Nephron progenitor cell (in vitro differentiated cells): ENCODE measurements at regions not wholly inside any gene's neighbourhood (a gene's known extent, or its start where the extent isn't known, plus 50 kb on each side); places are given as distances from the start of the nearest gene placed in this dataset.

Source experiments
- DNase-seq: peaks from one replicate; pipeline ENCODE4 v3.0.0; 2021
- H3K27ac Mint-ChIP-seq: 2 replicates; pipeline ENCODE4 v1.8.0; 2021; ENCODE audit warnings: mild to moderate bottlenecking, moderate library complexity, mixed read lengths
- H3K27me3 Mint-ChIP-seq: 2 replicates; pipeline ENCODE4 v1.8.0; 2021; ENCODE audit warnings: mild to moderate bottlenecking, low read depth, mixed read lengths; ENCODE audit not compliant: poor library complexity
- H3K36me3 Mint-ChIP-seq: 2 replicates; pipeline ENCODE4 v1.8.0; 2021; ENCODE audit warnings: low read depth, mixed read lengths
- H3K4me1 Mint-ChIP-seq: 2 replicates; pipeline ENCODE4 v1.8.0; 2021; ENCODE audit warnings: mixed read lengths
- H3K4me3 Mint-ChIP-seq: 2 replicates; pipeline ENCODE4 v1.8.0; 2021; ENCODE audit warnings: mild to moderate bottlenecking, moderate library complexity, mixed read lengths
- H3K9me3 Mint-ChIP-seq: 2 replicates; pipeline ENCODE4 v1.8.0; 2021; ENCODE audit warnings: mild to moderate bottlenecking, moderate library complexity, mixed read lengths
- TF ChIP-seq, protein P1 (sequence below): fragments of 200-600 bp; sonication (generic); IDR thresholded peaks from 2 replicates; pipeline ENCODE4 v1.5.0; 2021; ENCODE audit warnings: antibody characterized with exemption

DNA sequence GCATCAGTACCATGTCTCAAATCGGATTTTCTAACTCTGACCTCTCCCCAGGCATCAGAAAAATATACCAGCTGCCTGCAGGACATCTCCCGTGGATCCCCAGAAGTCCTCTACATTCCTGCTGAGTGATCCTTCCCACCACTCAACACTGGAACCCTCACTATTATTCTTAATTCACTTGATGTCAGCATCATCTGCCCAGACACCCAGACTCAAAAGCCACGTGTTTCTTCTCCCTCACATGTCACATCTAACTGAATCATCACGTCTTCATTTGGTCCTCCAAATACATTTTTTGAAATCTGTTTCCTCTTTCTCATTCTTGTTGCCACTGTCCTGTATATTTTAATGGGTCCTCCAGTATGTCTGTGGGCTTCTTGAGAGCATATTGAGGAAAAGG, 218.6 kb downstream of the HRH4 start:
- no peak overlapping the region for H3K27ac Mint-ChIP-seq
- no peak for DNase-seq
- H3K4me3 Mint-ChIP-seq: no peak overlapping the region
- no peaks in the 10 kb centered on the region for H3K36me3 Mint-ChIP-seq
- TF ChIP-seq, protein P1, sequence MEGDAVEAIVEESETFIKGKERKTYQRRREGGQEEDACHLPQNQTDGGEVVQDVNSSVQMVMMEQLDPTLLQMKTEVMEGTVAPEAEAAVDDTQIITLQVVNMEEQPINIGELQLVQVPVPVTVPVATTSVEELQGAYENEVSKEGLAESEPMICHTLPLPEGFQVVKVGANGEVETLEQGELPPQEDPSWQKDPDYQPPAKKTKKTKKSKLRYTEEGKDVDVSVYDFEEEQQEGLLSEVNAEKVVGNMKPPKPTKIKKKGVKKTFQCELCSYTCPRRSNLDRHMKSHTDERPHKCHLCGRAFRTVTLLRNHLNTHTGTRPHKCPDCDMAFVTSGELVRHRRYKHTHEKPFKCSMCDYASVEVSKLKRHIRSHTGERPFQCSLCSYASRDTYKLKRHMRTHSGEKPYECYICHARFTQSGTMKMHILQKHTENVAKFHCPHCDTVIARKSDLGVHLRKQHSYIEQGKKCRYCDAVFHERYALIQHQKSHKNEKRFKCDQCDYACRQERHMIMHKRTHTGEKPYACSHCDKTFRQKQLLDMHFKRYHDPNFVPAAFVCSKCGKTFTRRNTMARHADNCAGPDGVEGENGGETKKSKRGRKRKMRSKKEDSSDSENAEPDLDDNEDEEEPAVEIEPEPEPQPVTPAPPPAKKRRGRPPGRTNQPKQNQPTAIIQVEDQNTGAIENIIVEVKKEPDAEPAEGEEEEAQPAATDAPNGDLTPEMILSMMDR: no peak
- H3K9me3 Mint-ChIP-seq: peaks cover 23% of the 10 kb centered on the region
- H3K27me3 Mint-ChIP-seq: peaks cover 45% of the 10 kb centered on the region
- H3K4me1 Mint-ChIP-seq: no peaks in the 10 kb centered on the region

DNA sequence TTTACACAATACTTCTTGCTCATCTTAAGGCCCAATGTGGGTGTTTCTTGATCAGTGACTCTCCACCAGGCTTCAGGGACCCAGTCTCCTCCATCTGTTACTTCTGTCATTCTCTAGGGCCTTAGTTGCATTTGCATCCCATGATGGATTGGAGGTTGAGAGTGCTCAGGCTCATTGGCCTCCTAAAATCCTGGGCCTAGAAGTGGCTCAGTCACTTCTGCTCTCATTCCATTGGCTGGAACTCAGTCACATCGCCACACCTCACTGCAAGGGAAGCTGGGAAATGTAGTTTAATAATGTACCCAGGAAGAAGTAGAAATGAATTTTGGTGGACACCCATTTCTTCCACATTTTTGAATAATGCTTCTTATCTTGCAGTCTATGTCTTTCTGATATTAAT, 223.5 kb downstream of the HRH4 start:
- peaks cover 21% of the 10 kb centered on the region for H3K27me3 Mint-ChIP-seq
- H3K36me3 Mint-ChIP-seq: no peaks in the 10 kb centered on the region
- no peaks in the 10 kb centered on the region for H3K4me1 Mint-ChIP-seq
- no peak for DNase-seq
- H3K27ac Mint-ChIP-seq: no peak overlapping the region
- H3K4me3 Mint-ChIP-seq: no peak overlapping the region
- H3K9me3 Mint-ChIP-seq: peaks cover 27% of the 10 kb centered on the region
- TF ChIP-seq, protein P1: no peak

DNA sequence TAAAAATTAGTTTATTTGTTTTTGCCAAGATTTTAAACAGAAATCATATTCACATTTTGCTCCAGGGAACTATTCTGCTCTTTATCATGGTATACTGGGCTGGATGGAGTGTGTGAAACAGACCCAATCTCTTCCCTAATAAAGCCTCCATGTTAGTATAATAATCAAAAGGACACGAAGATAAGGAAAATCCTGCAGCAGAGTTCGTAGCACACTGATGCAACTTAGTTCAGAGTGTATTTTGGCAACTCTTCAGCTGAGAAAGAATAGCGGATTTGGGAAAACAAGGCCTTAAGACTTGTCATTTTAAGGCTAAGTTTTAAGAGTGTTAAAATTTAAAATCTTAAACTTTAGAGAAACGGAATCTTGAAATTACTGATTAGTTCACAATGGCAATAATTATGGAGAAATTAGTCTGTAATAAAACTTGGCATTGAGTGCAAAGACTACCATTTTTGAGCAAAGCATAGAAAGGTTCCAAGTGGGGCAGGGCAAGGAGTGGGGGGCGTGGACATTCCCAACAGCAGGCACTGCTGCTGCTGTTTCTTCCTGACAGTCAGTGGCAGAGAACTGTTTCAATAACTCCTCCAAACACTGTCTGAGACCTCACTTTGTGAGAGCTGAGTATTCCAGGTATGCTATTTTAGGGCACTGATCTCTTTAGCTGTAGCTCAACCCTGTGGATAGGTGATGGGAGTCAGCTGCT, 225.0 kb downstream of the HRH4 start:
- TF ChIP-seq, protein P1: no peak
- H3K36me3 Mint-ChIP-seq: no peaks in the 10 kb centered on the region

DNA sequence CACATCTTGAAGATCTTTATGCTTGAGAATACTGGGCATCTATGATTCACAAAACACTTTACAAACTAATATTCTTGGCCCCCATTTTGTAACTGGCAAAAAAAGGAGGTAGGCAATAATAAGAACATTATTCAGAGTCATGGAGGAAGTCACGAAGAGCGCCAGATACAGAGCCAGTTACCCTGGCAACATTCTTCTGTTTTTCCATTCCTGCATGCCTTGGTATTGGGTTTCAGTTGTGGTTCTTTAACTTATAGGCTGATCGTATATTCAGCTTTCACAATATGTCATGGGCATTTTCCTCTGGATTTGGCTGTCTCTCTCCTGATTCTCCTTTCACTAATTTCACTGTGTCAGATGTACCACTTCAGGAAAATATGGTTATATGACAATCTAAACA, 234.7 kb downstream of the HRH4 start:
- Mint-ChIP-seq H3K4me3 (no peak overlapping the region), H3K27ac (peak overlapping the region; percentile 83), H3K27me3 (peaks cover 45% of the 10 kb centered on the region), H3K36me3 (peaks cover 29% of the 10 kb centered on the region), H3K4me1 (peaks cover 9% of the 10 kb centered on the region), H3K9me3 (peaks cover 49% of the 10 kb centered on the region)
- DNase-seq: no peak
- TF ChIP-seq, protein P1: no peak

More for the DNA sequence above, 225.0 kb downstream of the HRH4 start:
- H3K27me3 Mint-ChIP-seq: peaks cover 14% of the 10 kb centered on the region
- H3K4me1 Mint-ChIP-seq: no peaks in the 10 kb centered on the region
- no peak for DNase-seq
- H3K4me3 Mint-ChIP-seq: no peak overlapping the region
- no peak overlapping the region for H3K27ac Mint-ChIP-seq
- H3K9me3 Mint-ChIP-seq: peaks cover 27% of the 10 kb centered on the region

DNA sequence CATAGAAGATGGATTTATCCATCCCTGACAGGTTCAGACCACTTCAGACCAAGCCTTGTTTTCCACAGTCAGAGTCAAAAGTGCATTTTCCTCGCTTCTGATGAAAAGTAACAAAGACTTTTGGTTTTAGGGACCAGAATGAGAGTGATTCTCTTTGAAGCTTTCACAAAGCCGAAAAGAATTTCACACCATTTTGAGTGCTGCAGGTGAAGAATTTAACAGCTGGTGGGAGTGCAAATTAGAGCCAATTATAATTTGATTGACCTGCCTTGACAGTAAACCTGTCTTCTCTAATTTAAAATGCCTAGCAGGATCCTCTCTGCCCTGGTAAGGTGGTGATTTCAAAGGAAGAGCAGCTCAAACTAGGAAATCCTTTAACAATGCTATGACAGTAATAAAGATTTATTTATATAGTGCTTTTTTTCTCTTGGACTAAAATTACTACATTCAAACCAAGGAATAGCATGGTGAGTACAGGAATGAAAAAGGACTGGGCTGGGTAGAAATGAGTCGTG, 241.6 kb downstream of the HRH4 start:
- Mint-ChIP-seq H3K27ac (no peak overlapping the region), H3K9me3 (peaks cover 38% of the 10 kb centered on the region), H3K36me3 (peaks cover 12% of the 10 kb centered on the region), H3K27me3 (peaks cover 68% of the 10 kb centered on the region), H3K4me1 (peaks cover 18% of the 10 kb centered on the region), H3K4me3 (no peak overlapping the region)
- TF ChIP-seq, protein P1: no peak
- no peak for DNase-seq

DNA sequence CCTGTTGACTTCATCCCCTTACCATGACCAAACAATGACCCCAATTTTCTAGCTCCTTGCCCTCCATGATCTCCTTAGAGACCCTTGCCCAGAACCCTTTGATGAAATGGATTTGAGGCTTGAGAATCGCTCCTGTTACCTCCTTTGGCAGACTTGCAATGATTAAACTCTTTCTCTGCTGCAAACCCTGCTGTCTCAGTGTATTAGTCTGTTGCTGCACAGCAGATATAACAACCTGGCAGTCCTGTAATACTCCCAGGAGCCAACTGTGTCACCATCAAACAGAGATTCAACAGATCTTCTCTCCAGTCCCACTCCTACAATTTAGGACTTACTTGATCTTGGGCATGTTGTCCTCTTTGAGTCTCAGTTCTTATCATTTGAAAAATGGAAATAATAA, 242.9 kb downstream of the HRH4 start:
- Mint-ChIP-seq H3K27me3 (peaks cover 56% of the 10 kb centered on the region), H3K4me3 (no peak overlapping the region), H3K9me3 (peaks cover 31% of the 10 kb centered on the region), H3K4me1 (peaks cover 18% of the 10 kb centered on the region), H3K27ac (no peak overlapping the region), H3K36me3 (peaks cover 11% of the 10 kb centered on the region)
- TF ChIP-seq, protein P1: no peak
- no peak for DNase-seq
